ENCODE measurements at regions not wholly inside any gene's neighbourhood (a gene's known extent, or its start where the extent isn't known, plus 50 kb on each side); places are given as distances from the start of the nearest gene placed in this dataset.

DNA sequence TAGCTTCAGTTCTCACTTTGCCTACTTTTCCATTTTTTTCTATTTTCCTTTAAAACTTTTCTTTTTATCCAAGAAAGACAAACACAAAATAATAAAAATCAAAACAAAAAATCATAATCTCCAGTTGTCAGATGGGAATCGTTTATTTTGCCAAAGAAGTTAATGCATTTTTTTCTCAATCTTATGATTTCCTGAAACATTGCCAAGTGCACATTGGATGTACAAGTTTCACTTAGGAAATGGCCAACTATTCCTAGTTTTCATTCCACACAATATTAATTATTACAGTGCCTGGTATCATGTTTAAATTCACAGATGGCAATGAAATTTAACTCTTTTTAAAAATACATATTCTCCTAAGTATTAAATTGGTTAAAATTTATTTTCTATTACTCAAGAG is 1050.5 kb downstream of the TTLL7 start:
- no peak for DNase-seq (ENCODE audit: low spot score)

DNA sequence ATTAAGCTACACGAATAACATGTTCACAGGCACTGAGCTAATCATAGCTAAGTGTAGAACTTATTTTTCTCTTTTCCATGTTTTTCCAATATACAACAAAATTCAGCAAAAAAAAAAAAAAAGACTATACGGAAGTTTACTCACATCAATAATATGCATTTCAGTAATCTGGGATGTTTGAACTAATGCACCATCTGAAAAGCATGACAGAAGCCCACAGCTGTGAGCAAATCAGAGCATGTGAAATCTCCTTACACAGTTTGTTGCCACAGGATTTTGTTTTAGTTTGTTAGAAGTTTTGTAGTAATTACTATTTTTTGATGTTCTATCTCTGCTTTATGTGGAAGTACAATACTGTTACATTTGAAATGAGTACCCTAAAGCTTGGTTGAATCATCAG is 1051.7 kb downstream of the TTLL7 start:
- no peak for DNase-seq (ENCODE audit: low spot score)

- DNase-seq (ENCODE audit: low spot score): no peak
These were observed 1052.8 kb downstream of the TTLL7 start for GRCh38 chr1:82946096-82946605.

- no peak for DNase-seq (ENCODE audit: low spot score)
These were observed 1054.1 kb downstream of the TTLL7 start for GRCh38 chr1:82944822-82945221.

DNA sequence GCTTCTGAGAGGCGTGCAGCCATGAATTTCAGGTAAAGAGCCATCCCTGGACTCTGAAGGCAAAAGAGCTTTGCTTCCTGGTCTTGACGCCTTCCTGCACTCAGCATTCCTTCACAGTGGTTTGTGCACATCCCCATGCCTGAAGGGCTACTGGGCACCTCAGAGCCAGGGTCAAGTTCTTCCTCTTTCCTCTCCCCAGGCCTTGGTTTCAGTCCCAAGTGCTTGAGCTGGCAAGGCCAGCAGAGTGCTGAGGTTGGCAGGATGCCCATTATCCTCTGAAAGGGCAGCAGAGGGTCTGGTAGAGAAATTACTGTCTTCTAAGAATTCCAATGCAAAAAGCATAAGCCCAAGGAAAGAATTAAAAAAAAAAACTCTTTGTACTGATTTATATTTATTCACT is 1064.9 kb downstream of the TTLL7 start:
- DNase-seq (ENCODE audit: low spot score): no peak

DNA sequence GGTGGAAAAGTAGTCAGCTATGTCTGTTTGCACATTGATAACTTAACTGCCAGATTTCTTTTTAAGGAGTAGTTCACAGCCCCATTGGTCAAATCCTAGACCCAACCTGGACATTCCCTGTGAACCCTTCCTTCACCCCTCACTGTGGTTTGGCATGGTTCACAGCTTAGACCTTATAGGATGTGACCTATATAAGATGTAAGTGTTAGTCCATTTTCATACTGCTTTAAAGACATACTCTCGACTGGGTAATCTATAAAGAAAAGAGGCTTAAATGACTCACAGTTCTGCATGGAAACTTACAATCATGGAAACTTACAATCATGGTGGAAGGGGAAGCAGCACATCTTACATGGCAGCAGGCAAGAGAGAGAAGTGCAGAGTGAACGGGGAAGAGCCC is 1066.2 kb downstream of the TTLL7 start:
- no peak for DNase-seq (ENCODE audit: low spot score)

DNA sequence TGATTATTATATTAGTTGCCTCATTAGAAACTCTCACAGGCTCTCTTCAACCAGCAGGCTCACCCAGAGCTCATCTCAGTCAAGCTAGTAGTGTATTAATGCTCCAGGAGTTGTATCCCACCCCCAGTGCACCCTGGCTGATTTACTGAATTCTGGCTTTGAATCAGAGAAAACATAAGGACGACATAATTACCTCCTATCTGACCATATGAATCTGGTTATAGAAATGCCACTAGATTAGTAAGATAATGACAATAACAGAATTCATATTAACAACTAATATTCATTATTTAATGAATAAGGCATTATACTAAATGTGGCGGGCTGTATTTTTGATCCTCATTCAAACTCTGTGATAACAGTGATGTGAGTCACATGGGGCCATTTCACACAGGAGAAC is 1066.7 kb downstream of the TTLL7 start:
- DNase-seq (ENCODE audit: low spot score): no peak

DNA sequence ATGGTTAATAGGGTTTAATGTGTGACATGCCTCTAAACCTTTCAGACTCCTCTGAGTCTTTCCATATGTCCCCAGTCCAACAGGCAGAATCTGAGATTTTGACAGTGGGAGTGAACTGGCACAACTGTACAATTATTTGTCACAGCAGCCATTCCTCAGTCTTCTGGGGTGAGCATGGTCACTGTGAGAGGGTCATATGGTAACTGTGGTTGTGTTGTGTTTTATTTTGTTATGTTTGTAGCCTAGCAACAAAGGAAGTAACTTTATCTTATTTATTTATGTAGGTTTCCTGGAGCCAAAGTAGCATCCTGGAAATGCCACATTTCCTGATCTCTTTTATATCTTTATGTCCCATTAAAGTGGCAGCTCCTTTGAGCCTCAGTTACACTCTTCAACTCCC is 1067.9 kb downstream of the TTLL7 start:
- no peak for DNase-seq (ENCODE audit: low spot score)

DNA sequence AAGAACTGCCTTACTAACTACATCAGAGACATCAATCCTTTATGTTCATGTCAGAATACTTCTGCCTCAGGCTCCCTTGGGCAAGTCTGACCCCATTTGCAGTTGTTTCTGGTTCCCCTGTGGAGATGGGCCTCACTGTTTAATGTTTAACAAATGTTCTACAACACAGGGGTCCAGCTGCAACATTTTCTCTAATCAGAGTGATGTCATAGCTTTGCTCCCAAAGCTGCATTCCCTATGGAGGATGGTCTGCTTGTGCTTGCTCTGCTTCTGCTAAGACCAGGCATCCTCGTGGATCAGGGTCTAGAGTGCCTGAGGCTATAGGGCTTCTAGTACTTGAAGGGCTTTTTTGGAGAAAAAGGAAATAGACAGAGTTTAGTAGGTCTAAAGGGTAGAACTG is 1071.2 kb downstream of the TTLL7 start:
- no peak for DNase-seq (ENCODE audit: low spot score)

GRCh38 chr1:82924666-82925065 is 1074.3 kb downstream of the TTLL7 start:
- no peak for DNase-seq (ENCODE audit: low spot score)

DNA sequence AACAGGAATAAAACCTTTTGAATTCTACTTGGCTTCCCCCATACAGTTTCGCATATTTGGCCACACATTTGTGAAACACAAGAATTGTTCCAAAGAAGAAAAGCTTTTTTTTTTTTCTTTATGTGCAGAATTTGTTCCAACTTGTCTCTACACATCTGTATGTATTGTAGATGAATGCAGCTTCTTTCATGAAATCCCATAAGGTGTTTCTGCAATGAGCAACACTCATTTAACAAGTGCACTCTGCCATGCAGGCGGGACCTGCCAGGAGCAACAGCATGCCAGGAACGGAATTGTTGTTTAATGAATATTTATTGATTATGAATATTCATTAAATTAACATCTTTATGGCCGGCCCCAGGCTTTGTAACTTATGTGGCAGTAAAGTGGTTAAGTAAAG is 1075.0 kb downstream of the TTLL7 start:
- no peak for DNase-seq (ENCODE audit: low spot score)

GRCh38 chr1:82921759-82922158 is 1077.2 kb downstream of the TTLL7 start:
- DNase-seq (ENCODE audit: low spot score): no peak

- no peak for DNase-seq (ENCODE audit: low spot score)
These were observed 1078.3 kb downstream of the TTLL7 start for GRCh38 chr1:82920418-82921248.

- DNase-seq (ENCODE audit: low spot score): no peak
These were observed 1079.1 kb downstream of the TTLL7 start for GRCh38 chr1:82919837-82920236.

GRCh38 chr1:82907313-82907712 is 1091.6 kb downstream of the TTLL7 start:
- DNase-seq (ENCODE audit: low spot score): no peak

- DNase-seq (ENCODE audit: low spot score): no peak
These were observed 1095.3 kb downstream of the TTLL7 start for GRCh38 chr1:82903626-82904025.

GRCh38 chr1:82901561-82901960 is 1097.4 kb downstream of the TTLL7 start:
- DNase-seq (ENCODE audit: low spot score): no peak

DNA sequence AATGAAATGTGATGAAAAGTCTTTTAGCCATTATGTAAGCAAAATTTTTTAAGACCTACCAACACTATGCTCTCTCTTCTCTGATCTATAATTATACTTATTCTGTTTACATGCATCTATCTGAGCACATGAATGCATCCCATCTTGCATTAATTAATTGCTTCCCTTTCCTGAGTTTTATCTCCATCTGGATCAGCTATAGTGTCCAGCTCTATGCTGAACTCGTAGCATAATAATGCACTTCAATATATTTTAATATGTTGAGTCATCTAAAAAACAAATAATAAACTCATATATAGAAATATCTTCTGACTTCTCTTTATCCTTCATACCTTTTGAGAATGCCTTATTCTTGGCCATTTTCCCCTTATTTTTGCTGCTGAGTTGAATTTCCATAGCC is 1097.8 kb downstream of the TTLL7 start:
- no peak for DNase-seq (ENCODE audit: low spot score)

DNA sequence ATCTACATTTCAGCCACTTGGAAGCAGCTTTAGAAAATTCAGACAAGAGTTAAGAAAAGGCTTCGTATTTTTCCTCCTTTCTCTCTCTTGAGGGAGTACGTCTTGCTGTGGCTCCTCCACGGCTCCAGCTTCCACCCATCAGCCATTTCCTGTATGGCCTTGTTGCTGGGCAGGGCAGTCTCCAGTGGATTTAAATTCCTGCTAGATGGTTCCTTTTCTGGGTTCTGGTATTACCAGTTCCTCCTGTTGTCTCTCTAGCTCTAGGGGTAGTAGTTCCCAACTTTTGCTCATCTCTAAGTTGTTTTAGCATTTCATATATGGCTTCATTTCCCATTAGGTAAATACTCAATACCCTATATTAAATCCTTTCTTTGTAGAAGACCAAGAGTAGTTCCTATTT is 1098.3 kb downstream of the ADGRL2 start:
- DNase-seq (ENCODE audit: low spot score): no peak

GRCh38 chr1:82897549-82897948 is 1096.8 kb downstream of the ADGRL2 start:
- DNase-seq (ENCODE audit: low spot score): no peak

DNA sequence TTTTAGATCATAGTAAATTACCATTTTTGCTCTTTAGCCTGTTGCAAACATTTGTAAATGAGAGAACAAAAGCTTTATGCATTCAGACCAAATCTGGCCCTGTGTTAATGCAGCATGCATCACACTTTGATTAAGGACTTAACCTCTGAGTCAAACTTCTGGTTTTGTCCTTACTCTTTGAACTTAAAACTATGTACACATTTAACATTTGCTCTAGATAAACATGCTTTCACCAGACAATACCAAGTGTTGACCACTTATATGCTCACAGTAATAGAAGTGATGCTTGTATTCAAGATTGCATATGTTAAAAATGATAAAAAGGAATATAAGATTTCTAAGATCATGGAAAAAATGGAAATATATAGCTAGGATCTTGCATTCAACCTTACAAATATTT is 1095.3 kb downstream of the ADGRL2 start:
- no peak for DNase-seq (ENCODE audit: low spot score)

GRCh38 chr1:82894635-82895034 is 1093.9 kb downstream of the ADGRL2 start:
- DNase-seq (ENCODE audit: low spot score): no peak

GRCh38 chr1:82893712-82894470 is 1093.2 kb downstream of the ADGRL2 start:
- no peak for DNase-seq (ENCODE audit: low spot score)

All from germinal center (tissue), 1 donor.